SH-SY5Y (cell line): ENCODE measurements at regions not wholly inside any gene's neighbourhood (a gene's known extent, or its start where the extent isn't known, plus 50 kb on each side); places are given as distances from the start of the nearest gene placed in this dataset.

Experiments
- GATA2 ChIP-seq: IDR thresholded peaks from 2 replicates; pipeline ENCODE4 v1.6.1; 2011; ENCODE audit warnings: mild to moderate bottlenecking, low read depth, low read length
- GATA3 ChIP-seq: IDR thresholded peaks from 2 replicates; pipeline ENCODE4 v1.6.1; 2011; ENCODE audit warnings: low read depth, mild to moderate bottlenecking, low read length, moderate library complexity

- TF ChIP-seq GATA3 (no peak), GATA2 (no peak)
Observed at GRCh38 chr1:81149649-81150325, 650.9 kb upstream of the ADGRL2 start.

- TF ChIP-seq GATA3 (no peak), GATA2 (no peak)
Observed at GRCh38 chr1:81144240-81144825, 656.4 kb upstream of the ADGRL2 start.

GRCh38 chr1:81142099-81142826 is 658.5 kb upstream of the ADGRL2 start:
- no peak for TF ChIP-seq GATA3
- TF ChIP-seq GATA2 = no peak

- TF ChIP-seq GATA2 = no peak
- TF ChIP-seq GATA3 = no peak
Observed at GRCh38 chr1:81135524-81135923, 665.2 kb upstream of the ADGRL2 start.

- no peak for TF ChIP-seq GATA3
- TF ChIP-seq GATA2 = no peak
Observed at GRCh38 chr1:81129776-81130175, 671.0 kb upstream of the ADGRL2 start.

GRCh38 chr1:81129366-81129765 is 671.4 kb upstream of the ADGRL2 start:
- no peak for TF ChIP-seq GATA3
- TF ChIP-seq GATA2 = no peak

GRCh38 chr1:81128079-81128478 is 672.7 kb upstream of the ADGRL2 start:
- TF ChIP-seq GATA2 (no peak), GATA3 (no peak)

- TF ChIP-seq GATA2 (no peak), GATA3 (no peak)
Observed at GRCh38 chr1:81126989-81127581, 673.6 kb upstream of the ADGRL2 start.

GRCh38 chr1:81125672-81126071 is 675.1 kb upstream of the ADGRL2 start:
- TF ChIP-seq GATA2 (no peak), GATA3 (no peak)

- TF ChIP-seq GATA2 (no peak), GATA3 (no peak)
Observed at GRCh38 chr1:81121306-81121705, 679.4 kb upstream of the ADGRL2 start.

GRCh38 chr1:81119319-81119718 is 681.4 kb upstream of the ADGRL2 start:
- no peak for TF ChIP-seq GATA3
- no peak for TF ChIP-seq GATA2

GRCh38 chr1:81118550-81118949 is 682.2 kb upstream of the ADGRL2 start:
- TF ChIP-seq GATA3 (no peak), GATA2 (no peak)

GRCh38 chr1:81115422-81115821 is 685.3 kb upstream of the ADGRL2 start:
- no peak for TF ChIP-seq GATA2
- no peak for TF ChIP-seq GATA3

- TF ChIP-seq GATA3 (no peak), GATA2 (no peak)
Observed at GRCh38 chr1:81114191-81114590, 686.5 kb upstream of the ADGRL2 start.
